ENCODE measurements at regions not wholly inside any gene's neighbourhood (a gene's known extent, or its start where the extent isn't known, plus 50 kb on each side); places are given as distances from the start of the nearest gene placed in this dataset.

- no peaks in the 10 kb centered on the region for H3K79me2 ChIP-seq (ENCODE audit: control insufficient read depth, insufficient read depth, low read length)
- intact Hi-C loops (cut with micrococcal nuclease), result no loop called here
- H3K9me3 ChIP-seq (replicated peaks; ENCODE audit: control insufficient read depth, insufficient read depth, low read depth, low read length), result no peaks in the 10 kb centered on the region; the same call in none of the 2 replicates
- ATAC-seq (no peak), DNase-seq (ENCODE audit: extremely low read depth in 1 of 4, low spot score in 3 of 4) (no peak), FAIRE-seq (no peak)
- no peak overlapping the region for H3K27ac ChIP-seq (ENCODE audit: extremely low read depth, low read depth, low read length)
- no peak overlapping the region for H2AFZ ChIP-seq (ENCODE audit: low read depth, low read length)
- no TSS peak for BruUV-seq (replicated peaks)
- no peak overlapping the region for H3K9ac ChIP-seq (ENCODE audit: insufficient read depth in 1 of 2, low read depth in 2 of 2, low read length in 2 of 2)
- no peaks in the 10 kb centered on the region for H3K36me3 ChIP-seq (ENCODE audit: control insufficient read depth, insufficient read depth, low read length)
- H3K4me1 ChIP-seq (replicated peaks in 1 of 2; ENCODE audit: control insufficient read depth in 2 of 2, insufficient read depth in 2 of 2, low read length in 2 of 2), result no peaks in the 10 kb centered on the region
- TF ChIP-seq ILK (tag; IDR thresholded peaks at IDR 0.05; ENCODE audit: borderline replicate concordance, low read depth) (no peak), ZBTB49 (CRISPR knock-in tag; IDR thresholded peaks at IDR 0.05; ENCODE audit: borderline replicate concordance) (no peak), PTRF (tag; IDR thresholded peaks at IDR 0.05) (no peak), ZNF282 (CRISPR knock-in tag; IDR thresholded peaks at IDR 0.05) (no peak)
- no peaks in the 10 kb centered on the region for H3K27me3 ChIP-seq (ENCODE audit: control insufficient read depth in 2 of 2, insufficient read depth in 2 of 2, low read length in 2 of 2)
- POLR2A ChIA-PET, result no interaction called here
- no peak overlapping the region for H3K4me3 ChIP-seq
- H4K20me1 ChIP-seq (replicated peaks; ENCODE audit: control insufficient read depth, insufficient read depth, low read length), result no peaks in the 10 kb centered on the region
- in situ Hi-C loops (cut with MboI), result no loop called here
- no peak overlapping the region for H3K4me2 ChIP-seq (ENCODE audit: insufficient read depth, low read length)
- no peaks in the 10 kb centered on the region for H3K9me1 ChIP-seq (ENCODE audit: control insufficient read depth, insufficient read depth, low read length)
- CTCF ChIA-PET (ENCODE audit: low intra/inter-chr PET ratio), result no interaction called here
Measured at GRCh38 chr1:95865769-95866168, 631.8 kb downstream of the RWDD3 start.

GRCh38 chr1:95876276-95876675, 642.3 kb downstream of the RWDD3 start:
- intact Hi-C loops (cut with micrococcal nuclease), result no loop called here
- H2AFZ ChIP-seq (ENCODE audit: low read depth, low read length), result no peak overlapping the region
- no peak for TF ChIP-seq ERF (CRISPR knock-in tag; IDR thresholded peaks at IDR 0.05)
- no peak for TF ChIP-seq ZBTB33 (CRISPR knock-in tag; IDR thresholded peaks at IDR 0.05)
- TF ChIP-seq, protein P1, sequence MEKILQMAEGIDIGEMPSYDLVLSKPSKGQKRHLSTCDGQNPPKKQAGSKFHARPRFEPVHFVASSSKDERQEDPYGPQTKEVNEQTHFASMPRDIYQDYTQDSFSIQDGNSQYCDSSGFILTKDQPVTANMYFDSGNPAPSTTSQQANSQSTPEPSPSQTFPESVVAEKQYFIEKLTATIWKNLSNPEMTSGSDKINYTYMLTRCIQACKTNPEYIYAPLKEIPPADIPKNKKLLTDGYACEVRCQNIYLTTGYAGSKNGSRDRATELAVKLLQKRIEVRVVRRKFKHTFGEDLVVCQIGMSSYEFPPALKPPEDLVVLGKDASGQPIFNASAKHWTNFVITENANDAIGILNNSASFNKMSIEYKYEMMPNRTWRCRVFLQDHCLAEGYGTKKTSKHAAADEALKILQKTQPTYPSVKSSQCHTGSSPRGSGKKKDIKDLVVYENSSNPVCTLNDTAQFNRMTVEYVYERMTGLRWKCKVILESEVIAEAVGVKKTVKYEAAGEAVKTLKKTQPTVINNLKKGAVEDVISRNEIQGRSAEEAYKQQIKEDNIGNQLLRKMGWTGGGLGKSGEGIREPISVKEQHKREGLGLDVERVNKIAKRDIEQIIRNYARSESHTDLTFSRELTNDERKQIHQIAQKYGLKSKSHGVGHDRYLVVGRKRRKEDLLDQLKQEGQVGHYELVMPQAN (IDR thresholded peaks at IDR 0.05; ENCODE audit: borderline replicate concordance), result no peak
- TF ChIP-seq DMBX1 (CRISPR knock-in tag; IDR thresholded peaks at IDR 0.05; ENCODE audit: borderline replicate concordance), result no peak
- no peak for TF ChIP-seq MIER1 (IDR thresholded peaks at IDR 0.05; ENCODE audit: low read depth)

More at GRCh38 chr1:95876276-95876675, 642.3 kb downstream of the RWDD3 start:
- Histone ChIP-seq H3K9me1 (ENCODE audit: control insufficient read depth, insufficient read depth, low read length) (no peaks in the 10 kb centered on the region), H3K27me3 (ENCODE audit: control insufficient read depth in 2 of 2, insufficient read depth in 2 of 2, low read length in 2 of 2) (no peaks in the 10 kb centered on the region), H3K9me3 (replicated peaks; ENCODE audit: control insufficient read depth, insufficient read depth, low read depth, low read length) (no peaks in the 10 kb centered on the region), H3K9ac (ENCODE audit: insufficient read depth in 1 of 2, low read depth in 2 of 2, low read length in 2 of 2) (no peak overlapping the region), H3K4me2 (ENCODE audit: insufficient read depth, low read length) (no peak overlapping the region), H3K79me2 (ENCODE audit: control insufficient read depth, insufficient read depth, low read length) (no peaks in the 10 kb centered on the region), H3K4me3 (no peak overlapping the region), H3K27ac (ENCODE audit: extremely low read depth, low read depth, low read length) (no peak overlapping the region), H4K20me1 (replicated peaks; ENCODE audit: control insufficient read depth, insufficient read depth, low read length) (no peaks in the 10 kb centered on the region), H3K4me1 (replicated peaks in 1 of 2; ENCODE audit: control insufficient read depth in 2 of 2, insufficient read depth in 2 of 2, low read length in 2 of 2) (no peaks in the 10 kb centered on the region), H3K36me3 (ENCODE audit: control insufficient read depth, insufficient read depth, low read length) (no peaks in the 10 kb centered on the region)
- POLR2A ChIA-PET, result no interaction called here
- WGBS (ENCODE audit: insufficient coverage, low coverage, missing lambda C conversion rate), result 0% methylated on average over 5 of the region's 5 CpGs
- in situ Hi-C loops (cut with MboI), result no loop called here
- ATAC-seq, result no peak
- BruUV-seq (replicated peaks), result no TSS peak
- no peak for FAIRE-seq
- DNase-seq (ENCODE audit: extremely low read depth in 1 of 4, low spot score in 3 of 4), result no peak
- CTCF ChIA-PET (ENCODE audit: low intra/inter-chr PET ratio), result no interaction called here
